Coronary artery (tissue), 2 donors: ENCODE measurements at regions not wholly inside any gene's neighbourhood (a gene's known extent, or its start where the extent isn't known, plus 50 kb on each side); places are given as distances from the start of the nearest gene placed in this dataset.

Source experiments
- DNase-seq: peaks from one replicate; pipeline ENCODE4 v3.0.0-alpha.2; 2017; ENCODE audit warnings: low spot score
- H3K27ac ChIP-seq, 2 donors: fragments of 200-600 bp; sonication (generic); one replicate each; pipeline ENCODE4 v1.5.1; 2016 to 2019
- H3K4me3 ChIP-seq: fragments of 200-600 bp; sonication (generic); 2 replicates; pipeline ENCODE4 v1.5.1; 2016; ENCODE audit warnings: mild to moderate bottlenecking, moderate library complexity
- TF ChIP-seq, protein P1 (sequence below): fragments of 200-600 bp; sonication (generic); IDR thresholded peaks from one replicate; pipeline ENCODE4 v1.5.1; 2019; ENCODE audit warnings: antibody characterized with exemption

- TF ChIP-seq, protein P1, sequence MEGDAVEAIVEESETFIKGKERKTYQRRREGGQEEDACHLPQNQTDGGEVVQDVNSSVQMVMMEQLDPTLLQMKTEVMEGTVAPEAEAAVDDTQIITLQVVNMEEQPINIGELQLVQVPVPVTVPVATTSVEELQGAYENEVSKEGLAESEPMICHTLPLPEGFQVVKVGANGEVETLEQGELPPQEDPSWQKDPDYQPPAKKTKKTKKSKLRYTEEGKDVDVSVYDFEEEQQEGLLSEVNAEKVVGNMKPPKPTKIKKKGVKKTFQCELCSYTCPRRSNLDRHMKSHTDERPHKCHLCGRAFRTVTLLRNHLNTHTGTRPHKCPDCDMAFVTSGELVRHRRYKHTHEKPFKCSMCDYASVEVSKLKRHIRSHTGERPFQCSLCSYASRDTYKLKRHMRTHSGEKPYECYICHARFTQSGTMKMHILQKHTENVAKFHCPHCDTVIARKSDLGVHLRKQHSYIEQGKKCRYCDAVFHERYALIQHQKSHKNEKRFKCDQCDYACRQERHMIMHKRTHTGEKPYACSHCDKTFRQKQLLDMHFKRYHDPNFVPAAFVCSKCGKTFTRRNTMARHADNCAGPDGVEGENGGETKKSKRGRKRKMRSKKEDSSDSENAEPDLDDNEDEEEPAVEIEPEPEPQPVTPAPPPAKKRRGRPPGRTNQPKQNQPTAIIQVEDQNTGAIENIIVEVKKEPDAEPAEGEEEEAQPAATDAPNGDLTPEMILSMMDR, result no peak
- DNase-seq, result no peak
- Histone ChIP-seq H3K27ac (no peak overlapping the region), H3K4me3 (no peak overlapping the region)
Observed at GRCh38 chr1:90612033-90612432, 105.1 kb downstream of the BARHL2 start.

- TF ChIP-seq, protein P1, result no peak
- DNase-seq, result no peak
- Histone ChIP-seq H3K4me3 (no peak overlapping the region), H3K27ac (no peak overlapping the region)
Observed at GRCh38 chr1:90607736-90608135, 109.4 kb downstream of the BARHL2 start.

GRCh38 chr1:90605070-90605469 is 112.0 kb downstream of the BARHL2 start:
- DNase-seq, result no peak
- TF ChIP-seq, protein P1, result no peak

GRCh38 chr1:90593312-90593711 is 123.8 kb downstream of the BARHL2 start:
- H3K27ac ChIP-seq, result no peak overlapping the region
- TF ChIP-seq, protein P1, result no peak
- no peak overlapping the region for H3K4me3 ChIP-seq
- DNase-seq, result no peak

More at GRCh38 chr1:90605070-90605469, 112.0 kb downstream of the BARHL2 start:
- H3K4me3 ChIP-seq, result no peak overlapping the region
- H3K27ac ChIP-seq, result no peak overlapping the region

DNA sequence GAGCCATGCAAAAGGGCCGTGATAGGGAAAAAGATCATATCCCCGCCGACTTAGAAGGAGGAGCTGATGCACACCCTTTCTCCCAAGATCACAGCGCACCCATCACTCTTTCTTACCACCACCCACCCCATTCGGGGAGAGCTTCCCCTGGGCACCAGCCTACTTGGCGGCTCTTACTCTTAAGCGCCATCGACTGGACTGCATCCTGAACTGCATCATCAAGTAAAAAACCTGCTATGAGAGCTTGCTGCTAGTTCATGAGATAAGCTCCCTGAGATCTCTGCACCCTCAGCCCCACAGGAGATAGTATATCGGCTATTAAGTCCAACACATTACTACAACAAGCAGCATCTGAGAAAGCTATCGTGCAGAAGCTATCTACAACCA is 125.1 kb downstream of the BARHL2 start:
- DNase-seq, result no peak
- TF ChIP-seq, protein P1, result no peak
- no peak overlapping the region for H3K4me3 ChIP-seq
- H3K27ac ChIP-seq, result no peak overlapping the region

GRCh38 chr1:90591355-90591969 is 125.6 kb downstream of the BARHL2 start:
- no peak overlapping the region for H3K27ac ChIP-seq

DNA sequence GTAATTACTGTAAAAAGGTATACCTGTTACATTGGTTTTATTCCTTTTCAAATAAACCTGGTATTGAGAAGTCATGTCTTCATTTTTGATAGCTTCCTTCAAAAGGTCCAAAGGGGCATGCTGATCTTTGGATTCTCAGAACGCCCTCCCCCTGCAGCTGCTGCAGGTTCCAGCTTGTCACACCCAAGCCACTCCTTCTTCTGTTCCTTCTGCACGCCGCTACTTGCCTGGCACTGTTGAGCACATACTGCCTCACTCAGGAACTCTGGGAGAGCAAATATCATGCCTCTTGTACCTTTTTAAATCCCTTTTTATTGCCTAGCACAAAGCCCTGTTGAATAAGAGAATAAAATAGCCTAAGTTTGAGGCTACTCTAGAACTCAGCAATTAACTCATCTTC is 136.9 kb downstream of the BARHL2 start:
- TF ChIP-seq, protein P1, result no peak
- Histone ChIP-seq H3K27ac (no peak overlapping the region), H3K4me3 (no peak overlapping the region)
- DNase-seq, result no peak

More at GRCh38 chr1:90591355-90591969, 125.6 kb downstream of the BARHL2 start:
- DNase-seq, result no peak
- H3K4me3 ChIP-seq, result no peak overlapping the region
- TF ChIP-seq, protein P1, result no peak
